Ishikawa (cell line): ENCODE measurements at regions not wholly inside any gene's neighbourhood (a gene's known extent, or its start where the extent isn't known, plus 50 kb on each side); places are given as distances from the start of the nearest gene placed in this dataset.

Experiments
- CEBPB ChIP-seq: IDR thresholded peaks from 2 replicates; pipeline ENCODE4 v1.6.1; 2012
- CREB1 ChIP-seq: IDR thresholded peaks from 2 replicates; pipeline ENCODE4 v1.6.1; 2012; ENCODE audit warnings: low read depth
- EGR1 ChIP-seq: IDR thresholded peaks from 2 replicates; pipeline ENCODE4 v1.6.1; 2012
- EP300 ChIP-seq: IDR thresholded peaks from 2 replicates; pipeline ENCODE4 v1.6.1; 2012; ENCODE audit warnings: borderline replicate concordance
- FOXM1 ChIP-seq: IDR thresholded peaks from 2 replicates; pipeline ENCODE4 v1.6.1; 2012; ENCODE audit warnings: low read depth, borderline replicate concordance
- MAX ChIP-seq: IDR thresholded peaks from 2 replicates; pipeline ENCODE4 v1.6.1; 2012
- NFIC ChIP-seq: IDR thresholded peaks from 2 replicates; pipeline ENCODE4 v1.6.1; 2012
- RAD21 ChIP-seq: IDR thresholded peaks from 2 replicates; pipeline ENCODE4 v1.6.1; 2012; ENCODE audit warnings: low read depth
- REST ChIP-seq: IDR thresholded peaks from 2 replicates; pipeline ENCODE4 v1.6.1; 2012; ENCODE audit warnings: low read depth, mild to moderate bottlenecking
- TAF1 ChIP-seq: IDR thresholded peaks from 2 replicates; pipeline ENCODE4 v1.6.1; 2012; ENCODE audit warnings: low read depth, mild to moderate bottlenecking
- TCF12 ChIP-seq: IDR thresholded peaks from 2 replicates; pipeline ENCODE4 v1.6.1; 2012; ENCODE audit warnings: low read depth
- TEAD4 ChIP-seq: IDR thresholded peaks from 2 replicates; pipeline ENCODE4 v1.6.1; 2012
- USF1 ChIP-seq: IDR thresholded peaks from 2 replicates; pipeline ENCODE4 v1.6.1; 2012
- YY1 ChIP-seq: IDR thresholded peaks from 2 replicates; pipeline ENCODE4 v1.6.1; 2012; ENCODE audit warnings: low read depth

- no peak for TF ChIP-seq CEBPB
- no peak for TF ChIP-seq NFIC
- TF ChIP-seq TEAD4, result no peak
- TF ChIP-seq TAF1, result no peak
- no peak for TF ChIP-seq EP300
- no peak for TF ChIP-seq YY1
- TF ChIP-seq TCF12, result no peak
- no peak for TF ChIP-seq RAD21
- no peak for TF ChIP-seq EGR1
- TF ChIP-seq USF1, result no peak
- TF ChIP-seq MAX, result no peak
- no peak for TF ChIP-seq CREB1
- TF ChIP-seq FOXM1, result no peak
- TF ChIP-seq REST, result no peak
Measured at GRCh38 chr13:111568290-111568689, 247.8 kb downstream of the TEX29 start.
